ENCODE measurements at regions not wholly inside any gene's neighbourhood (a gene's known extent, or its start where the extent isn't known, plus 50 kb on each side); places are given as distances from the start of the nearest gene placed in this dataset.

DNA sequence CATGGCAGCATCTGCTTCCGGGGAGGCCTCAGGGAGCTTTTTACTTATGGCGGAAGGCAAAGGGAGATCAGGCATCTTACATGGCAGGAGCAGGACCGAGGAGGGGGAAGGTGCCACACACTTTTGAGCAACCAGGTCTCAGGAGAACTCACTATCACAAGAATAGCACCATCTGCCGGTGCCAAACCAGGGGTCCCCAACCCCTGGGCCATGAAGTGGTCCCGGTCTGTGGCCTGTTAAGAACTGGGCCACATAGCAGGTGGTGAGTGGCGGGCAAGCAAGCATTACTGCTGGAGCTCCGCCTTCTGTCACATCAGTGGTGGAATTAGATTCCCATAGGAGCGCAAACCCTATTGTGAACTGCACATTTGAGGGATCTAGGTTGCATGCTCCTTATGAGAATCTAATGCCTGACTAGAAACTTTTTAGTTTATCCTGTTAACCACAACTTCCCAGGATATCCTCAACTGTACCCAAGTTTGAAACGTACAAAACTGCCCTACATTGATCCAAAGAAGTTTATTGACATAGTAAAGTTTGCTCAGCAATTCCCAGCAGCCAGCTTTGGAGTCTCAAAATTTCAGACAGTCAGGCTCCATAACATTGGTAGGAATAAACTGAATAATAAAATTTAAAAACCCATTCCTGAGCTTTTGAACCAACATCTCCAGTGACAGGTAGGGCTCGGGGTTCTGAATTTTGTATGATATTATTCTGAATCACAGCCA lies 228.4 kb upstream of the TAC1 start:
- 81% methylated on average over 10 of the region's 10 CpGs for WGBS
- no peak overlapping the region for H3K27ac ChIP-seq (ENCODE audit: low read depth in 1 of 2, low read length in 2 of 2)
- TF ChIP-seq TAF1 (conservative IDR thresholded peaks at IDR 0.05) (no peak), HNF4A (conservative IDR thresholded peaks at IDR 0.05) (no peak), NR2F2 (IDR thresholded peaks at IDR 0.05) (no peak)
- no peak overlapping the region for H3K4me3 ChIP-seq (ENCODE audit: low read depth in 1 of 3, low read length in 3 of 3)
- DNase-seq (ENCODE audit: low spot score) = no peak
- H3K9me3 ChIP-seq (ENCODE audit: control insufficient read depth in 4 of 4, low read length in 3 of 4) = no peaks in the 10 kb centered on the region
- H3K36me3 ChIP-seq (ENCODE audit: control insufficient read depth in 4 of 4, insufficient read depth in 3 of 4, low read depth in 1 of 4, low read length in 3 of 4) = no peaks in the 10 kb centered on the region
- no peaks in the 10 kb centered on the region for H3K27me3 ChIP-seq (ENCODE audit: control insufficient read depth in 4 of 4, insufficient read depth in 4 of 4, low read length in 3 of 4)
- no peak overlapping the region for H3K9ac ChIP-seq (ENCODE audit: low read depth in 1 of 2, low read length in 2 of 2)
- H3K4me1 ChIP-seq (ENCODE audit: control insufficient read depth in 4 of 4, insufficient read depth in 4 of 4, low read length in 3 of 4) = no peaks in the 10 kb centered on the region

DNA sequence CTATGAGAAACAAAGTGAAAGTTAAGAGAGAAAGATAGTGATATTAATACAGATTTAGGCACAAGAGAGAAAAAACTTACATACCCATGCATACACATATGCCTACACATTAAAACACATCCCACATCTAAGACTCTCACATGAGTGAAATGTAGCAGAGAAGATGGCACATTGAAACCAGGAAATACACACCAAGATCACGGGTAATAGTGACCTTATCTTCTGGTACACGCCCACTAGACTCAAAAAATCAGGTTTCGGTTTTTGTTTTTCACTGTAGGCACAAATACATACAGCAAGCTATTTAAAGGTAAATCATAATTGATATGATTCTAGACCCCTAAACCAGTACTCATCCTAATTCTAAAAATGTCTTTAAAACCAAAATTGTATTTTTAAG lies 225.2 kb upstream of the TAC1 start:
- Histone ChIP-seq H3K27me3 (ENCODE audit: control insufficient read depth in 4 of 4, insufficient read depth in 4 of 4, low read length in 3 of 4) (no peaks in the 10 kb centered on the region), H3K4me3 (ENCODE audit: low read depth in 1 of 3, low read length in 3 of 3) (no peak overlapping the region), H3K9ac (ENCODE audit: low read depth in 1 of 2, low read length in 2 of 2) (no peak overlapping the region), H3K4me1 (ENCODE audit: control insufficient read depth in 4 of 4, insufficient read depth in 4 of 4, low read length in 3 of 4) (no peaks in the 10 kb centered on the region), H3K9me3 (ENCODE audit: control insufficient read depth in 4 of 4, low read length in 3 of 4) (no peaks in the 10 kb centered on the region), H3K36me3 (ENCODE audit: control insufficient read depth in 4 of 4, insufficient read depth in 3 of 4, low read depth in 1 of 4, low read length in 3 of 4) (no peaks in the 10 kb centered on the region), H3K27ac (ENCODE audit: low read depth in 1 of 2, low read length in 2 of 2) (no peak overlapping the region)
- WGBS = 51% methylated on average over 3 of the region's 3 CpGs
- TF ChIP-seq TAF1 (conservative IDR thresholded peaks at IDR 0.05) (no peak), RAD21 (IDR thresholded peaks at IDR 0.05) (no peak), FOXA1 (IDR thresholded peaks at IDR 0.05) (no peak), HNF4A (conservative IDR thresholded peaks at IDR 0.05) (no peak), FOXA2 (IDR thresholded peaks at IDR 0.05) (no peak), ATF3 (IDR thresholded peaks at IDR 0.05) (no peak), REST (IDR thresholded peaks at IDR 0.05) (no peak), RXRA (IDR thresholded peaks at IDR 0.05) (no peak), EGR1 (IDR thresholded peaks at IDR 0.05; ENCODE audit: low read depth in 2 of 2) (no peak), SP1 (IDR thresholded peaks at IDR 0.05) (no peak)
- TF ChIP-seq, protein P1, sequence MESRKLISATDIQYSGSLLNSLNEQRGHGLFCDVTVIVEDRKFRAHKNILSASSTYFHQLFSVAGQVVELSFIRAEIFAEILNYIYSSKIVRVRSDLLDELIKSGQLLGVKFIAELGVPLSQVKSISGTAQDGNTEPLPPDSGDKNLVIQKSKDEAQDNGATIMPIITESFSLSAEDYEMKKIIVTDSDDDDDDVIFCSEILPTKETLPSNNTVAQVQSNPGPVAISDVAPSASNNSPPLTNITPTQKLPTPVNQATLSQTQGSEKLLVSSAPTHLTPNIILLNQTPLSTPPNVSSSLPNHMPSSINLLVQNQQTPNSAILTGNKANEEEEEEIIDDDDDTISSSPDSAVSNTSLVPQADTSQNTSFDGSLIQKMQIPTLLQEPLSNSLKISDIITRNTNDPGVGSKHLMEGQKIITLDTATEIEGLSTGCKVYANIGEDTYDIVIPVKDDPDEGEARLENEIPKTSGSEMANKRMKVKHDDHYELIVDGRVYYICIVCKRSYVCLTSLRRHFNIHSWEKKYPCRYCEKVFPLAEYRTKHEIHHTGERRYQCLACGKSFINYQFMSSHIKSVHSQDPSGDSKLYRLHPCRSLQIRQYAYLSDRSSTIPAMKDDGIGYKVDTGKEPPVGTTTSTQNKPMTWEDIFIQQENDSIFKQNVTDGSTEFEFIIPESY (IDR thresholded peaks at IDR 0.05) = no peak
- no peak for DNase-seq (ENCODE audit: low spot score)

Data from liver (tissue), 7 donors.